GM18909 (cell line): ENCODE measurements at regions not wholly inside any gene's neighbourhood (a gene's known extent, or its start where the extent isn't known, plus 50 kb on each side); places are given as distances from the start of the nearest gene placed in this dataset.

ENCODE experiments used
- ATAC-seq: cut with Tn5 transposase; IDR thresholded peaks from one replicate; pipeline ENCODE4 v1.9.1; 2021; ENCODE audit warnings: mild to moderate bottlenecking; ENCODE audit not compliant: unreplicated experiment, poor library complexity

- ATAC-seq, result no peak
These were observed 59.0 kb downstream of the NDUFS5 start for GRCh38 chr1:39085174-39085573.

GRCh38 chr1:39086386-39086785 lies 60.2 kb downstream of the NDUFS5 start:
- no peak for ATAC-seq

GRCh38 chr1:39086865-39087409 lies 60.8 kb downstream of the NDUFS5 start:
- no peak for ATAC-seq

DNA sequence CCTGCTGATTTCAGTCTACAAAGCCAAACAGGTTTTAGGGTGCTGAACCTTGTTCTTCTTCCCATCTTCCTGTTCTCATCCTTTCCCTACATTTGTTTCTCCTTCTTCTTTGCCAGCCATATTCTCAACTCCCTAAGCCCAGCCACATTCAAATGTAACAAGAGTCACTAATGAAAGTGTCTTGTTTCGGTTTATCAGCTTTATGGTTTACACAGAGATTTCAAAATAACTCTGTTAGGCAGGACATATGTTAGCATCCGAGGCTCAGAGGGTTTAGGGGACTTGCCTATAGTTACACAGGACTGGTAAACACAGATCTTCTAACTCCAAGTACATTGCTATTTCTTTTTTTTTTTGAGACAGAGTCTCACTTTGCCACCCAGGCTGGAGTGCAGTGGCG lies 61.3 kb downstream of the NDUFS5 start:
- ATAC-seq, result no peak

DNA sequence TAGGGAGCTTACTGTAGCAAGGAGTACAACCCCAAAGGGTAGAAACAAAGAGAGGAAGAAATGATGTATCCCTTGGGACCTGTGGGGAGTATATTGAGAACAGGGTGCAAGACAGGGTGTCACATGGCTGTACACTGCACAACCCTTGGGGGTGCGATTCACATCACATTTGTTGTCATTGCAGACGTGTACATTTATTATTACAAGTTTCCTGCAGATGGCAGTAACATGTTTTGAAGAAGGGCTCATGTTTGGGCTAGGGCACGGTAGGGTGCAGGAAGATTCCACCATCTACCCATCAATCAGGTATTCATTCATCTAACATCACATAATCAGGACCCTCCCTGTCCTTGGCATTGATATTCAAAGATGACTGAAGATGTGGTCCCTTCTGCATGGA lies 62.5 kb downstream of the NDUFS5 start:
- ATAC-seq, result no peak

GRCh38 chr1:39089931-39090521 lies 63.9 kb downstream of the NDUFS5 start:
- ATAC-seq, result no peak

GRCh38 chr1:39090757-39091380 lies 64.7 kb downstream of the NDUFS5 start:
- ATAC-seq, result no peak

DNA sequence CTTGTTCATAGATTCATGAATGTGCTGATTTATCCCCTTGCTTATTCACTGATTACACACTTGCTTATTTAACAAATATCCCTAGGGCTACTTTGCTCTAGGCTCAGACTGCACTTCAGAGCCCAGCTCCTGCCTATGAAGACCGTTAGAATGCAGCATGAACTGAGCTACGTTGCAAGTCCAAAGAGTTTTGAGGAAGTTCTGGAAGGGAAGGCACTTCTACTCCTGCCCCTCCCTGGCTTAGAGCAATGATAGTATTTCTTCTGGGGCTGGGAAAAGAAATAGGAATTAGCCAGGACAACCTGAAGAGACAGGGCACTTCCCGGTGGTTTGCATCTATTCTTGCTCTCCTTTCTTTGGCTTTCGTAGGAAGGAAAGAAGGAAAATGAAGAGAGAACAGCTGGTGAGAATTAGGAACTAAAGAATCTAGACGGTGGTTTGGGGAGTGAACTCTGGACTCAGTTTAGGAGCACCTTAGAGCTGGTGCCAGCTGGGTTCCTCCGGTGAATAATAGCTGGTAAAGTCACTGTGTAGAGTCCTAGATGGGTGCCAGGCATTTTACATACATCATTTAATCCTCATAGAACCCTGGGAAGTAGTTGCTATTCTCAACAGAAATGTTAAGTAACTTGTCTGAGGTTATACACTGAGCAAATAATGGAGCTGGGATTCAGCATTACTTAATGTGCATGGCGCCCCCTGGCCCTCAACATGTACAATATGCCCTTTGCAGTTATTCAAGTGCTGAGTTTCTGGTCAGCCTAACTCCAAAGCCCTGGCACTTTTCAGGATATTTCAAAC lies 65.9 kb downstream of the NDUFS5 start:
- ATAC-seq, result no peak

DNA sequence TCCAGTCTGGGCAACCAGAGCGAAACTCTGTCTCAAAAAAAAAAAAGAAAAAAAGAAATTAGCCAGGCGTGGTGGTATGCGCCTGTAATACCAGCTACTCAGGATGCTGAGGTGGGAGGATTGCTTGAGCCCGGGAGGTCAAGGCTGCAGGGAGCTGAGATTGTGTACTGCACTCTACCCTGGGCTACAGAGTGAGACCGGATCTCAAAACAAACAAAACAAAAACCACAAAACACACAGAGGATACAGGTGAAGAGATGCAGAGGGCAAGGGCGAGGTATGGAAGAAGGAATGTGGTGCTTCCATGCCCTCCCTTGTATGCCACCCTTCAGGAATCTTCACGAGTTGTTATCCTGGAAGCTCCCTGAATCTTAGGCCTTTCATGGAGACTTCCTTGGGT lies 68.5 kb downstream of the NDUFS5 start:
- no peak for ATAC-seq

DNA sequence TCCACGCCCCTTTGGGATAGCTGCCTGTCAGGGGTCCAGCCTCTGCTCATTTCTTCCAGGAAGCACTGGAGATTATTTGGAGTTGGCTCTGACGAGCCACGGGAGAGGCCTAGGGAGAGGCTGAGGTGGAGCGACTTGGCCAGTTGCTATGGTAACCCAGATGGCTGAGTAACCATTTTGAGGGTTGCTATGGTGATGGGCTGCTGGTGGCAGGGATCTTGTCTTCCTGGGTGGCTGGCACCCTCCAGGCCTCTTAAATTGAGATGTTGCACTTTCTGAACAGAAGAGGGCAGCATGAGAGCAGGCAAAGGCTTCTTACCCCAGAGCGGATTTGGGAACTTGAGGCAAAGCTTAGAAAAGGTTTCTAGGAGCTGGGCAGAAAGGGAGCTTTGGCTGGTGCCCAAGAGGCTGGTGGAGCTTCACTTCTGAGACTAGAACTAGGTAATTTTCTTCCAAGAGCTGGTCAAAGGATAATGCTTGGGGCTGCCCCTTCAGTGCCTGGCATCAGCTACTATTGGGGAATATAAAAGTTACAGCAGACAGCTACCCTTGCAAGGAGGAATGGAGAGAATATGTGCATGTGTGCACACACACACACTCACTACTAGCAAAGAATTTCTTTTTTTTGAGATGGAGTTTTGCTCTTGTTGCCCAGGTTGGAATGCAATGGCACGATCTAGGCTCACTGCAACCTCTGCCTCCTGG lies 72.5 kb downstream of the NDUFS5 start:
- no peak for ATAC-seq

DNA sequence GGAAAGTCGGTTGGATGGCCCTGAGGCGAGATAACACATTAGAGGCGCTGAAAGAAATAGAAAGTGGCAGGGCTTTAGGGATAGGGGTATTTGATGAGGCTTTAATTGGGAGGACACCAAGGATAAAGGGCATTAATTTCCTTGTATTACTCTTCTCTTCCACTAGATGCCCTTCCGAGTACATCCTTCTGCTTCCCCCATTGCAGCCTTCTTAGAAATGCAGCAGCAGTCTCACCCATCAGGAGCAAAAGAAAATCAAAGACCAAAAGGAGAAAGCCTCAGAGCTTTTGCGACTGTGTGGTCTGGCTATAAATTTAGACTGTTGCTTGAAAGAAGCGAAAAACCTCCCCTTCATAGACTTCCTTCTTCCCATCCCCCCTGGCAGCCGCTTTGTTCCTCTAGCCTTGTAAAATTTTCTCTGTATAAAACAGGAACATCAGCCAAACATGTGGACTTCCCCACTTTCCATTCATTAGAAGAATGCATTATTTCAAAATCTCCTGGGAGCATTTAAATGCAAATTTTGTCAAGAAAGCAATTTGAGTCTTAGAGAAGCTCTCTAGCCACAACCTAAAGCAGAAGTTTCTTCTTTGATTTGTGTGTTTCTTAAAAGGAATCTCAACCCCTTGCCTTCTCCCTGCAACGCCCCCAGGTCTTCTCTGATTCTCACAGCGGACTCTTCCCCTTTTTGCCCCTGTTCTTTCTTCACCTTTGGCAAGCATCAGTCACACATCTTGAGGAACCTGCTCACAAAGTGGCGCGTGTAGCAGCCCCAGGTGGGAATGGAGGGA lies 76.6 kb downstream of the NDUFS5 start:
- peak; percentile 36 for ATAC-seq

DNA sequence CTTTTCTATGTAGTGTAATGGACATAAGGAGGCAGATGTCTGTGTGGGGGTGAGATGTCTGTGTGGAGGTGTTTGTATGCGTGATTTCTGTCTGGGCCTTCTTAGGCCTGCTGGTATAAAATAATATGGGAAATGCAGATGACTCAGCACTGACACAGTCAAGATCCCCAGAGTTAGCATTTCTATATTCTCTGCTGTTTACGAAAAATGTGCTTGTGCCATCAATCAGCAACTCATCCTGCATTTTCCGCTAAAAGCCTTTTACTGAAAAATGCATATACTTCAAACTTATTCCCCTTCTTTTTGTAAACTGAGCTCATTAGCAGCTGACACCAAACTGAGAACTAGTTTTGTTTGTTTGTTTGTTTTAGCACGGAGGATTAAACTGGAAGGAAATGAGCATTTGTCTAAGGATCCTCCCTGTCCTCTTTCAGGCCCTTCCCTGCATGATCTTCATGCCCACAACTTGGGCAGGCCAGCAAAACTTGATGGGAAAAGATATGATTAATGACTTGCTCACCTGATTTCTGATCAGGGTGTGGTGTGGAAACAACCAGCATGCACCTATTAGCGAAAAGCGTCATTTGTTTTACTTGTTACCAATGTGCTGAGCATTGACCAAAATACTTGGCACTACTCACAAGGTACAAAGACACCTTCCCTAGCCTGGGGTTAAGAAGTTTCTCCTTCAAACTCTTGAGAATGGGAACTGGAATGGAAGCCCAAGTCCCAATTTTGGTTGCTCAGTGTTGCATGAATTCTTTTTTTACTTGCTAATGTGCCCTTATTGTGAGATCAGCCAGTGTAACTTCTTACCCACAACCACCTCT lies 77.4 kb downstream of the NDUFS5 start:
- no peak for ATAC-seq

- no peak for ATAC-seq
These were observed 78.3 kb downstream of the NDUFS5 start for GRCh38 chr1:39104158-39105060.

- ATAC-seq, result peak; percentile 44
These were observed 79.1 kb downstream of the NDUFS5 start for GRCh38 chr1:39105061-39105840.

- ATAC-seq, result peak; percentile 28
These were observed 80.0 kb downstream of the NDUFS5 start for GRCh38 chr1:39105841-39106765.

DNA sequence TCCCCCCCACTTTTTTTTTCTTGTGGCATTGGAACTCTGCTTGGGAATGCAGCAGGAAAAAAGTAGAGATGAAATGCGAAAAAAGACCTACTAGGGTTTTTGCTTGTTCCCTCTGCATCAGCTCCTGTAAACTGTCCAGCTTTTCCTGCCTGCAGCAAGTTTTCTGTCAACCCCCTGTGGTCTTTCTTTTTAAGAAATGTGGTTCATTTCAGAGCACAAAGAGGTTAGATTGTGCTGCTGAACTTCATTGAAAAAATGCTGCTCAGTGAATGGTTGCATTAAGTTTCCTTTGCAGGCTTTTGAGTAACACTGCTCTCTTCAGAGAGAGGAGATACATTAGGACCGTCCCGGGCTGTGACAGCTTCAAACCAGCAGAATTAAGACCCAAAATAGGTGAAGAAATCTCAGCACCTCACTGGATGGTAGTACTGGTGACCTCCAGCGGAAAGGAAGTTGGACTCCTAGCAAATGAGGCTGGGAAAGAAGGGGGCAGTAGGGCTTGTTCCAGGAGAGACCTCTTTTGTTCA lies 80.7 kb downstream of the NDUFS5 start:
- no peak for ATAC-seq
